A549 (cell line): ENCODE measurements at regions not wholly inside any gene's neighbourhood (a gene's known extent, or its start where the extent isn't known, plus 50 kb on each side); places are given as distances from the start of the nearest gene placed in this dataset.

Experiments used
- ATAC-seq, 2 experiments: fragments of 200-7000 bp in 1 of 2; fragments of >200 bp in 1 of 2; cut with Nextera tagmentation in 1 of 2; cut with Tn5 transposase in 1 of 2; 3 replicates each; pipeline versions ENCODE4 v1.8.0 to v1.9.1; 2018 to 2020; ENCODE audit warnings: mild to moderate bottlenecking in 1 of 2, moderate library complexity in 1 of 2
- CTCF ChIA-PET: fragments of 300-600 bp; sonication (Branson Sonifier 250); formaldehyde crosslinking; extraction: SDS; loops from one replicate; lab custom pipeline; 2021; ENCODE audit warnings: antibody characterized with exemption, inconsistent platforms; lab: Yijun Ruan, JAX
- POLR2A ChIA-PET: fragments of 350-600 bp; formaldehyde crosslinking; extraction: SDS; loops from one replicate; lab custom pipeline; 2021; ENCODE audit warnings: antibody characterized with exemption, inconsistent platforms; lab: Yijun Ruan, JAX
- DNase-seq, 2 experiments: peaks; one replicate each; pipeline versions ENCODE4 v3.0.0 to v3.0.0-alpha.2; 2011 to 2016; ENCODE audit warnings: low read depth in 1 of 2, low spot score in 1 of 2
- FAIRE-seq: peaks from 2 replicates; lab custom pipeline; 2011; peaks lifted over from hg19 to GRCh38; lab: Jason Lieb, UNC
- H3K27ac ChIP-seq, 2 experiments: fragments of >200 bp; sonication (Bioruptor Twin); formaldehyde crosslinking; 3 replicates each; pipeline ENCODE4 v1.5.1; 2016 to 2017
- H3K4me1 ChIP-seq: fragments of >200 bp; sonication (Bioruptor Twin); formaldehyde crosslinking; 3 replicates; pipeline ENCODE4 v1.6.1; 2016
- H3K4me2 ChIP-seq: fragments of >200 bp; sonication (Bioruptor Twin); formaldehyde crosslinking; 3 replicates; pipeline ENCODE4 v1.6.1; 2016
- H3K4me3 ChIP-seq: fragments of >200 bp; sonication (Bioruptor Twin); formaldehyde crosslinking; 3 replicates; pipeline ENCODE4 v1.5.1; 2016
- H3K9me3 ChIP-seq: fragments of >200 bp; sonication (Bioruptor Twin); formaldehyde crosslinking; 3 replicates; pipeline ENCODE4 v1.6.1; 2016
- BCL3 ChIP-seq: fragments of >200 bp; sonication (Bioruptor Twin); formaldehyde crosslinking; IDR thresholded peaks from 3 replicates; pipeline ENCODE4 v1.6.1; 2016
- CBX8 ChIP-seq: fragments of 200-600 bp; sonication (generic); IDR thresholded peaks from 2 replicates; pipeline ENCODE4 v1.6.1; 2016
- CEBPB ChIP-seq, 2 experiments: fragments of >200 bp in 1 of 2; sonication (Bioruptor Twin) in 1 of 2; formaldehyde crosslinking in 1 of 2; IDR thresholded peaks; 2 replicates each; pipeline ENCODE4 v1.6.1; 2012 to 2016
- CHD2 ChIP-seq: fragments of 150-350 bp; IDR thresholded peaks from 2 replicates; pipeline ENCODE4 v1.6.1; 2014; ENCODE audit warnings: low read length; ENCODE audit not compliant: partially characterized antibody
- CTCF ChIP-seq: fragments of >200 bp; sonication (Bioruptor Twin); formaldehyde crosslinking; IDR thresholded peaks from 3 replicates; pipeline ENCODE4 v1.5.1; 2016
- EP300 ChIP-seq, 2 experiments: fragments of >200 bp; sonication (Bioruptor Twin); formaldehyde crosslinking; IDR thresholded peaks; 2 replicates in 1 of 2; 3 replicates in 1 of 2; pipeline ENCODE4 v1.6.1; 2016 to 2017
- ESRRA ChIP-seq: fragments of 150-350 bp; IDR thresholded peaks from 2 replicates; pipeline ENCODE4 v1.6.1; 2014; ENCODE audit warnings: mild to moderate bottlenecking, low read length, borderline replicate concordance
- GATA3 ChIP-seq: IDR thresholded peaks from 2 replicates; pipeline ENCODE4 v1.6.1; 2012; ENCODE audit warnings: borderline replicate concordance
- HES2 ChIP-seq: fragments of >200 bp; sonication (Bioruptor Twin); formaldehyde crosslinking; IDR thresholded peaks from 2 replicates; pipeline ENCODE4 v1.6.1; 2016
- HEYL ChIP-seq: fragments of 250-450 bp; sonication (Bioruptor Pico); IDR thresholded peaks from 2 replicates; pipeline ENCODE4 v1.8.0; 2021; ENCODE audit warnings: mild to moderate bottlenecking, moderate library complexity
- HOXA7 ChIP-seq: fragments of 250-450 bp; sonication (Bioruptor Pico); IDR thresholded peaks from 2 replicates; pipeline ENCODE4 v1.5.0; 2020; ENCODE audit warnings: mild to moderate bottlenecking, moderate library complexity
- KDM5A ChIP-seq: fragments of 200-600 bp; sonication (generic); IDR thresholded peaks from 2 replicates; pipeline ENCODE4 v1.6.1; 2016; ENCODE audit warnings: antibody characterized with exemption, mild to moderate bottlenecking
- PBX3 ChIP-seq: IDR thresholded peaks from 2 replicates; pipeline ENCODE4 v1.6.1; 2012
- PHF8 ChIP-seq: fragments of 200-600 bp; sonication (generic); IDR thresholded peaks from 2 replicates; pipeline ENCODE4 v1.6.1; 2016; ENCODE audit warnings: low read depth, mild to moderate bottlenecking, antibody characterized with exemption, moderate library complexity, borderline replicate concordance
- POLR2AphosphoS2 ChIP-seq: conservative IDR thresholded peaks from 2 replicates; pipeline ENCODE4 v1.6.1; 2012; ENCODE audit warnings: low read length, improper control_type of control experiment, inconsistent platforms
- RAD21 ChIP-seq, 2 experiments: fragments of >200 bp in 1 of 2; sonication (Bioruptor Twin) in 1 of 2; formaldehyde crosslinking in 1 of 2; IDR thresholded peaks in 1 of 2; conservative IDR thresholded peaks in 1 of 2; 2 replicates in 1 of 2; 3 replicates in 1 of 2; pipeline ENCODE4 v1.6.1; 2012 to 2018; ENCODE audit warnings: inconsistent platforms in 1 of 2
- RCOR1 ChIP-seq: fragments of 150-350 bp; IDR thresholded peaks from 2 replicates; pipeline ENCODE4 v1.6.1; 2014; ENCODE audit warnings: antibody characterized with exemption, low read length, low read depth
- RFX5 ChIP-seq: fragments of 450-650 bp; IDR thresholded peaks from 2 replicates; pipeline ENCODE4 v1.7.1; 2014; ENCODE audit warnings: antibody characterized with exemption, mild to moderate bottlenecking, moderate library complexity
- SMC3 ChIP-seq: fragments of >200 bp; sonication (Bioruptor Twin); formaldehyde crosslinking; IDR thresholded peaks from 3 replicates; pipeline ENCODE4 v1.6.1; 2018; ENCODE audit warnings: inconsistent platforms
- SREBF2 ChIP-seq: fragments of 450-650 bp; IDR thresholded peaks from 2 replicates; pipeline ENCODE4 v1.6.1; 2014; ENCODE audit warnings: mild to moderate bottlenecking, moderate library complexity
- TP53 ChIP-seq: fragments of 250-450 bp; sonication (Bioruptor Pico); IDR thresholded peaks from 2 replicates; pipeline ENCODE4 v1.5.0; 2021; ENCODE audit warnings: mild to moderate bottlenecking, moderate library complexity
- USF2 ChIP-seq: fragments of 450-650 bp; IDR thresholded peaks from 2 replicates; pipeline ENCODE4 v1.6.1; 2014; ENCODE audit warnings: antibody characterized with exemption
- ZFP36 ChIP-seq: fragments of 450-650 bp; IDR thresholded peaks from 2 replicates; pipeline ENCODE4 v1.6.1; 2014; ENCODE audit warnings: borderline replicate concordance; ENCODE audit not compliant: partially characterized antibody
- ZNF302 ChIP-seq: fragments of 250-450 bp; sonication (Bioruptor Pico); IDR thresholded peaks from 2 replicates; pipeline ENCODE4 v1.9.0; 2021; ENCODE audit warnings: inconsistent platforms, mild to moderate bottlenecking, moderate library complexity
- WGBS: methylation state at CpG from one replicate; pipeline ENCODE4 v1.1.6; 2017; ENCODE audit errors: missing lambda C conversion rate; 5-methylcytosine and 5-hydroxymethylcytosine counted together

- TF ChIP-seq KDM5A: no peak
- TF ChIP-seq HEYL (CRISPR knock-in tag): no peak
Observed at GRCh38 chr2:16493788-16494187, 171.8 kb downstream of the CYRIA start (continued).

- H3K4me1 ChIP-seq: no peaks in the 10 kb centered on the region
- CTCF ChIA-PET: no interaction called here
- FAIRE-seq (no peak), ATAC-seq (peak in 1 of 2 experiments; percentile 42; a peak in 1 of 6 replicates), DNase-seq (peak; percentile 8 to 50)
- POLR2A ChIA-PET: no interaction called here
- H3K27ac ChIP-seq: no peak overlapping the region
- no peak overlapping the region for H3K4me2 ChIP-seq
- 9% methylated on average over 4 of the region's 4 CpGs for WGBS
- H3K9me3 ChIP-seq: no peaks in the 10 kb centered on the region
- TF ChIP-seq USF2 (no peak), CEBPB (IDR thresholded peaks at IDR 0.05) (peak; percentile 76 to 95; a peak in 3 of 4 replicates), CTCF (peak; percentile 52), SREBF2 (no peak), SMC3 (peak; percentile 58), RAD21 (conservative IDR thresholded peaks at IDR 0.05 in 1 of 2, IDR thresholded peaks at IDR 0.05 in 1 of 2) (peak; percentile 67 to 79)
- H3K4me3 ChIP-seq: no peak overlapping the region
Observed at GRCh38 chr2:16487686-16488085, 177.9 kb downstream of the CYRIA start.

- POLR2A ChIA-PET: no interaction called here
- FAIRE-seq: no peak
- no peak overlapping the region for H3K27ac ChIP-seq
- 43% methylated on average over 2 of the region's 2 CpGs for whole genome bisulfite sequencing
- CTCF ChIA-PET: no interaction called here
- H3K4me1 ChIP-seq: no peaks in the 10 kb centered on the region
- ATAC-seq: no peak
- TF ChIP-seq GATA3: no peak
- no peak for TF ChIP-seq CHD2
- TF ChIP-seq CBX8: no peak
- no peak for TF ChIP-seq ESRRA
- TF ChIP-seq TP53: no peak
- no peak for TF ChIP-seq ZNF302 (CRISPR knock-in tag)
- no peak for TF ChIP-seq PBX3
- no peak for TF ChIP-seq POLR2AphosphoS2
- no peak for TF ChIP-seq BCL3
- TF ChIP-seq PHF8: no peak
- TF ChIP-seq HES2: no peak
- no peak for TF ChIP-seq HOXA7 (CRISPR knock-in tag)
- no peak for TF ChIP-seq RFX5
- no peak for TF ChIP-seq HEYL (CRISPR knock-in tag)
- TF ChIP-seq KDM5A: no peak
- TF ChIP-seq RCOR1: no peak
- no peak for TF ChIP-seq ZFP36
- no peak for TF ChIP-seq EP300 (IDR thresholded peaks at IDR 0.05)
- DNase-seq: no peak
- no peaks in the 10 kb centered on the region for H3K9me3 ChIP-seq
- no peak overlapping the region for H3K4me3 ChIP-seq
- H3K4me2 ChIP-seq: no peak overlapping the region
Observed at GRCh38 chr2:16485251-16485650, 180.4 kb downstream of the CYRIA start.
